WI38 (cell line): ENCODE measurements at regions not wholly inside any gene's neighbourhood (a gene's known extent, or its start where the extent isn't known, plus 50 kb on each side); places are given as distances from the start of the nearest gene placed in this dataset.

Source experiments
- H3K4me3 ChIP-seq: 2 replicates; pipeline ENCODE4 v1.5.1; 2011; ENCODE audit warnings: low read depth, mild to moderate bottlenecking, control low read depth, low read length
- CTCF ChIP-seq: IDR thresholded peaks from 2 replicates; pipeline ENCODE4 v1.5.1; 2012; ENCODE audit warnings: low read depth, mild to moderate bottlenecking, control low read depth, low read length

DNA sequence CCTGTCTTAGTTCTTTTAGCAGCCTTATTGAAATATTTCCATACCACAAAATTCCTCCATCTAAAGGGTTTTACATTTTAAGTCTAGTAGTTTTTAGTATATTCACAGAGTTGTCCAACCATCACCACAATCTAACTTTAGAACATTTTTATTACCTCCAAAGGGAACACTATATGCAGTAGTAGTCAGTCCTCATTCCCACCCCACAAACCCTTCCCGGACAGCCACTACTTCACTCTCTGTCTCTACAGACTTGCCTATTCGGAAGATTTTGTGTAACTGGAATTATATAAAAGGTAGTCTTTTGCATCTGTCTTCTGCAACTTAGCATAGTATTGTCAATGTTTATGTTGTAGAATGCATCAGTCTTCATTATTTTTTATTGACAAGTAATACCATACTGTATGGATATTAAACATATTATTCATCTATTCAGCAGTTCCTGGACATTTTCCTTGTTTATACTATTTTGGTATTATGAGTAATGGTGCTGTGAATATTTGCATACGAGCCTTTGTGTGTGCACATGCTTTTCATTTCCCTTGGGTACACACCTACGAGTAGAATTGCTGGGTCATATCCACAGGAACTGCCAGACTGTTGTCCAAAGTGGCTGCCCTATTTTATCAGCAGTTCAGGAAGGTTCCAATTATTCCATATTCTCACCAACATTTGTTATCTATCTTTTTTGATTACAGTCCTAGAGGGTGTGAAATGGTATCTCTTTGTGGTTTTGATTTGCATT is 60.9 kb upstream of the LANCL2 start:
- no peak overlapping the region for H3K4me3 ChIP-seq
- TF ChIP-seq CTCF = no peak

DNA sequence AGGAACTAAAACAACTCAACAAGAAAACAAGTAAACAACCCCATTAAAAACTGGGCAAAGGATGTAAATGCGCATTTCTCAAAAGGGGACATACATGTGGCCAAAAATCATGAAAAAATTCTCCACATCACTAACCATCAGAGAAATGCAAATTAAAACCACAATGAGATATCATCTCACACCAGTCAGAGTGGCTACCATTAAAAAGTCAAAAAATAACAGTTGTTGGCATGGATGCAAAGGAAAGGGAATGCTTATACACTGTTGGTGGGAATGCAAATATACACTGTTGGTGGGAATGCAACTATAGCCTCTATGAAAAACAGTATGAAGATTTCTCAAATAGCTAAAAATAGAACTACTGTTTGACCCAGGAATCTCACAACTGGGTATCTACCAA is 60.0 kb upstream of the LANCL2 start:
- no peak overlapping the region for H3K4me3 ChIP-seq
- no peak for TF ChIP-seq CTCF

DNA sequence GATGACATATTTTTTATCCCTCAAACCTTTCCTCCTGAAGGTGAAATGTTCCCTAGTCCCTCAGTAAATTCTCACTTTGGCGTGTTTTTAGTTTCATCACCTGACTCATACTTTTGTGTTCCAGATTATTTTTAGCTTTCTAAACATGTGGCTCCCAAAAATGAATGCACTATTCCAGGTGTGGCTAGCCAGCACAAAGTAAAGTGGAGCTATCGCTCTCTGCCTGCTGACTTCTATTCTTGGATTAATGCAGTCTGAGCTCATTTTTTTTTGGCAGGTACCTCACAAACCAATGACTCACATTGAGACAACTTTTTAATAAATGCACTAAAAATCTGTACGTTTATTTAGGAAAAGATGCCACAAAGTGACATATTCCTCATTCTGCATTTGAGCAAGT is 58.8 kb upstream of the LANCL2 start:
- TF ChIP-seq CTCF = no peak
- H3K4me3 ChIP-seq = no peak overlapping the region

DNA sequence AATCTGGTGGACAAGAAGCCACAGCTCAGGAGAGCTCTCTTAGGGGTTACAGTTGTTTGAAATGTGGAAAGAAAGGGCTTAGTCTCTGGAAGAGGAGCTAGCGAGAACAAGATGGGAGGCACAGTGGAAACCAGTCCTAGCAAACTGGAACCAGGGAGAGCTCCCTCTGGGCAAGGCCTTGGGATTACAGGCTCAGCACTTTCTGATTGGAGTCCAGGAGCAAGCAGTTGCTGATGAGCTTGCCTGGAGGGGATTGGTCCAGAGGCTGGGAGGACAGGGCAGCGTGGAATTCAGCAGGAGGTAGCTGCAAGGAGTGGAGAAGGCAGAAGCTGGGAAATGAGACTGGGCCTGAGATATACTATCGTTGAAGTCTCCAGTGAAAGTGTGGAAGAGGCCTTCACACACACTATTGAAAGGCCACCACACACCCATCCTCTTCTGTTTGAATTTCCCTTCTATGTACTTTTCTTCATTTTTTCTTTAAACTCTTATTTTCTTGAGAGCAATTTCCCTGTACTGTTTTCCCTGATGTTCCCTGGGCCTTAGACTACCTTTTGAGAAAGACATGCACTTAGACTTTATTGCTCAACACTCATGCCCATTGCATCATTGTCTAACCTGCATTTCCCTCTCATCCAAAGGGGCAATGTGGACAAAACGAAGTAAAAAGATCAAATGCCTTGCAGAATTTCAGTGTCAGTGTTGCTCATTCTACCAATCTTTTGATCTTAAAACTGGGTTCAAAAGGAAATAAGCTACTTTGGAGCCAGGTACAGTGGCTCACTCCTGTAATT is 57.8 kb upstream of the LANCL2 start:
- H3K4me3 ChIP-seq = no peak overlapping the region

GRCh38 chr7:55308186-55308929 is 56.8 kb upstream of the LANCL2 start:
- TF ChIP-seq CTCF = no peak
- H3K4me3 ChIP-seq = no peak overlapping the region

More for the DNA sequence above, 57.8 kb upstream of the LANCL2 start:
- TF ChIP-seq CTCF = no peak

DNA sequence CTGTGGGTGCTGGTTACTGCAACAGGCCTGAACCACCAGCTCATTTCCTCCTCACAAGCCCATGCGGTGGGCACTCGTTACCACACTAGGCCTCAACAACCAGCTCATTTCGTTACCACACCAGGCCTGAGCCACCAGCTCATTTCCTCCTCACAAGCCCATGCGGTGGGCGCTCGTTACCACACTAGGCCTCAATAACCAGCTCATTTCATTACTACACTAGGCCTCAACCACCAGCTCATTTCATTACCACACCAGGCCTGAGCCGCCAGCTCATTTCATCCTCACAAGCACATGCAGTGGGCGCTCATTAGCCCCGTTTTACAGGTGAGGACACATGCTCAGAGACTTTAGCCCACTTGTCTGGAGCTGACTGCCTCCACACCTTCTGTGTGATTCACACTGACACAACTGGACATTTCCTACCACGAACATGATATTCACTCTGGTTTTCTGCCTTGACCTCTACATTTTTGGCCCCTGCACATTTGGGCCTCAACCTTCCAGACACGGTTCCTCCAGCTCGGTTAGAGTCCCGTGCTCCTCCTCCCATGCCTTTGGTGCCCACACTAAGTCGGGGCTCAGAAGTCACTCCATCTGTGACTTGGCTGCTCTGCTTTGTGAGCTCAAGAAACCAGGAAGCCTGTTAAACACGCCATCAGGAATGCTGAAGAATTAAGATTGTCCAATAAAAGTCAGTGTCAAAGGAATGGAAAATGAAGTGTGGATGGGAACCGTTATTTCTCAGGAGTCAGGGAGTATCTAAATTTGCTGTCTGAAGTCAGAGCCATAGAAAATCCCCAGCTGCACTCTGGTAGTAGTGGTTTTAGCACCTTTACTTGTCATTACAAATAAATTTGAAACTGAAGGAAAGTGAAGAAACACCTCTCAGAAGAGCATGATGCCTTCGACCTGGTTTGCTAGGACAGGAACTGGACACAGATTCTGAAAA is 55.8 kb upstream of the LANCL2 start:
- no peak overlapping the region for H3K4me3 ChIP-seq

More for the DNA sequence above, 55.8 kb upstream of the LANCL2 start:
- no peak for TF ChIP-seq CTCF
